ENCODE measurements at regions not wholly inside any gene's neighbourhood (a gene's known extent, or its start where the extent isn't known, plus 50 kb on each side); places are given as distances from the start of the nearest gene placed in this dataset.

DNA sequence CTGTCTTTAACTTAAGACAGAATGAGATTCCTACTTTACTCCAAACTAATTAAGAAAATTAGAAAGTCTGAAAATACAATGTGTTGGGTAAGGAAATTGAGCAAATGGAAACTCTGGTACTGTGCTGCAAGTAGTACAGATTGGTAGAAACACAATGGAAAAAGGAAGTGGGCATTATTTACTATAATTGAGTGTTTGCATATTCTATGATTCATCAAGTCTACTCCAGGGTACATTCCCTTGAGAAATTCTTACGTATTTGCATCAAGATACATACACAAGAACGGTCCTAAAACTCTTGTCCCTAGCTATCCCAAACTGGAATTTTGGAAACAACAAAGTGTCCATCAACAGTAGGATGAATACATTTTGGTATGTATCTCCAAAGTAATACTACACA is 123.5 kb upstream of the TARS1 start:
- no peaks in the 10 kb centered on the region for H3K27me3 ChIP-seq (ENCODE audit: control insufficient read depth in 2 of 2, insufficient read depth in 2 of 2, low read length in 2 of 2)
- no peak overlapping the region for H3K4me3 ChIP-seq (ENCODE audit: low read length in 2 of 2)
- H3K27ac ChIP-seq (ENCODE audit: low read depth in 2 of 2, low read length in 2 of 2): no peak overlapping the region
- no peaks in the 10 kb centered on the region for H3K9me3 ChIP-seq (ENCODE audit: control insufficient read depth in 2 of 2, low read length in 2 of 2)
- H3K36me3 ChIP-seq (ENCODE audit: control insufficient read depth in 2 of 2, insufficient read depth in 2 of 2, low read length in 2 of 2): no peaks in the 10 kb centered on the region
- peaks cover 0 to 4% of the 10 kb centered on the region in 2 donors for H3K4me1 ChIP-seq (ENCODE audit: control insufficient read depth in 2 of 2, insufficient read depth in 2 of 2, low read length in 2 of 2)
- no peak overlapping the region for H3K9ac ChIP-seq (ENCODE audit: low read depth in 1 of 2, low read length in 2 of 2)

DNA sequence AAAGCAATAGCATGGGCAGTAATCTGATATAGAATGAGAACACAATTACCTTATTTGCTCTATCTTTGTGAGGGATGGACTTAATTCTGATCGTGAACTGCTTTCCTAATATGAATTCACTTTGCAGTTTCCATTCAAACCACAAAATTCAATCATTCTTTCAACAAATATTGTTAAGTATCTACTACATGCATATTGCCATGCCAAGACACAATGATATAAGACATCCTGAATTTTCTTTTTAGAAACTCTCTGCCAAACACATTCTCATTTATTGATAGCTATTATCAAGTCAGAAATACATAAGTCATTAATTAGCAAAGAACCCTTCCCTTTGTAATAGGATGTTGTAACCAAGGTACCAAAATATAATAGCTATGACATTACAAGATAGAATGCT is 121.6 kb upstream of the TARS1 start:
- H3K27ac ChIP-seq (ENCODE audit: low read depth in 2 of 2, low read length in 2 of 2): no peak overlapping the region
- H3K4me3 ChIP-seq (ENCODE audit: low read length in 2 of 2): no peak overlapping the region
- no peaks in the 10 kb centered on the region for H3K9me3 ChIP-seq (ENCODE audit: control insufficient read depth in 2 of 2, low read length in 2 of 2)

GRCh38 chr5:33319841-33320240 is 120.9 kb upstream of the TARS1 start:
- H3K36me3 ChIP-seq (ENCODE audit: control insufficient read depth in 2 of 2, insufficient read depth in 2 of 2, low read length in 2 of 2): no peaks in the 10 kb centered on the region
- H3K4me1 ChIP-seq (ENCODE audit: control insufficient read depth in 2 of 2, insufficient read depth in 2 of 2, low read length in 2 of 2): no peaks in the 10 kb centered on the region
- H3K9me3 ChIP-seq (ENCODE audit: control insufficient read depth in 2 of 2, low read length in 2 of 2): no peaks in the 10 kb centered on the region
- H3K9ac ChIP-seq (ENCODE audit: low read depth in 1 of 2, low read length in 2 of 2): no peak overlapping the region
- no peaks in the 10 kb centered on the region for H3K27me3 ChIP-seq (ENCODE audit: control insufficient read depth in 2 of 2, insufficient read depth in 2 of 2, low read length in 2 of 2)
- H3K27ac ChIP-seq (ENCODE audit: low read depth in 2 of 2, low read length in 2 of 2): no peak overlapping the region
- H3K4me3 ChIP-seq (ENCODE audit: low read length in 2 of 2): no peak overlapping the region

More for the DNA sequence above, 121.6 kb upstream of the TARS1 start:
- no peak overlapping the region for H3K9ac ChIP-seq (ENCODE audit: low read depth in 1 of 2, low read length in 2 of 2)
- no peaks in the 10 kb centered on the region for H3K4me1 ChIP-seq (ENCODE audit: control insufficient read depth in 2 of 2, insufficient read depth in 2 of 2, low read length in 2 of 2)
- no peaks in the 10 kb centered on the region for H3K36me3 ChIP-seq (ENCODE audit: control insufficient read depth in 2 of 2, insufficient read depth in 2 of 2, low read length in 2 of 2)
- H3K27me3 ChIP-seq (ENCODE audit: control insufficient read depth in 2 of 2, insufficient read depth in 2 of 2, low read length in 2 of 2): no peaks in the 10 kb centered on the region

GRCh38 chr5:33321026-33321425 is 119.7 kb upstream of the TARS1 start:
- Histone ChIP-seq H3K4me1 (ENCODE audit: control insufficient read depth in 2 of 2, insufficient read depth in 2 of 2, low read length in 2 of 2) (no peaks in the 10 kb centered on the region), H3K36me3 (ENCODE audit: control insufficient read depth in 2 of 2, insufficient read depth in 2 of 2, low read length in 2 of 2) (no peaks in the 10 kb centered on the region), H3K4me3 (ENCODE audit: low read length in 2 of 2) (no peak overlapping the region), H3K9me3 (ENCODE audit: control insufficient read depth in 2 of 2, low read length in 2 of 2) (no peaks in the 10 kb centered on the region), H3K9ac (ENCODE audit: low read depth in 1 of 2, low read length in 2 of 2) (no peak overlapping the region), H3K27me3 (ENCODE audit: control insufficient read depth in 2 of 2, insufficient read depth in 2 of 2, low read length in 2 of 2) (no peaks in the 10 kb centered on the region), H3K27ac (ENCODE audit: low read depth in 2 of 2, low read length in 2 of 2) (no peak overlapping the region)

DNA sequence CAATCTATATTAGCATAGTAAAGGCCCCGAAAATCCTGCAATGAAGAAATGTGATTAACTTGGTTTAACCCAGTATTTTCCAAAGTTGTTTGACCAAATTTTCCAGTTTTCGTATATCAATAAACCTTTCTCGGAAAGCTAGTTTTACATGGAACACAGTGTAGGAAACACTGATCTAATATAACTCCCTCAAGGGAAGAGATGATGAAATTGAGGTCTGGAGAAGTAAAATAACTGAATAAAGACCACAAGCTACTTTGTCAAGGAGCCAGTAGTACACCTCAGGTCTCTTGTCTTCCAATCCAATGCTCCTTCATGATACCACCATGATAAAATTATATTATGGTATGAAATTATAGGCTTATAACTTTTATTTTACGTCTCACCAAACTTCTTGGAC is 118.1 kb upstream of the TARS1 start:
- H3K9ac ChIP-seq (ENCODE audit: low read depth in 1 of 2, low read length in 2 of 2): no peak overlapping the region
- no peak overlapping the region for H3K27ac ChIP-seq (ENCODE audit: low read depth in 2 of 2, low read length in 2 of 2)
- no peaks in the 10 kb centered on the region for H3K27me3 ChIP-seq (ENCODE audit: control insufficient read depth in 2 of 2, insufficient read depth in 2 of 2, low read length in 2 of 2)

DNA sequence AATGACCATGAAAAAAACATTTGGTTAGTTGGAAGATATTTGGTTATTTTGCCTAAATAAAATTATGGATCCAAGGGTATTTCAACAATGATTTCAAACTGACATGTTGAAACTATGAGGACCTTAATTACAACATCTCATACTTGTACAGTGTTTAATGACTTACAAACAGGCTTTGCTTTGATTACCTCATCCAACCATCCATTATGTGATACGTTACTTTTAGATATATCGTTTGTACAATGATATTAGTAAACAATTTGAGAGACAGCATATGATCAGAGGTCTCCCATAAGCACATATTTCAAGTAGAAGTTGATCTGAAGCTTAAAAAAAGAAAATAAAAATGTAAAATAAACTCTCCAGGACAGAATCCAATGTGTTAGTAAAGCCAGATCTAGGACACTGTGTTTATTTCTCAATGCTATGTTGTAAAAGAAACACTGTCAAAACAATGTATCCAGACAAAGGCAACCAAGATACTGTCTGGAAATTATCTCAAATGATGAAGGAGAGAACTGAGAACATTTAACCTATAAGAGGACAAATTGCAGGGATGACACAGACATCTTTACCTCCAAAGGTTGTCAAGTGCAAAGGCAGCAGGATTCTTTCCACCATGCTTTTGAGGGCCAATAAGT is 116.0 kb upstream of the TARS1 start:
- H3K36me3 ChIP-seq (ENCODE audit: control insufficient read depth in 2 of 2, insufficient read depth in 2 of 2, low read length in 2 of 2): no peaks in the 10 kb centered on the region
- H3K4me3 ChIP-seq (ENCODE audit: low read length in 2 of 2): no peak overlapping the region
- no peak overlapping the region for H3K9ac ChIP-seq (ENCODE audit: low read depth in 1 of 2, low read length in 2 of 2)
- no peaks in the 10 kb centered on the region for H3K9me3 ChIP-seq (ENCODE audit: control insufficient read depth in 2 of 2, low read length in 2 of 2)
- H3K27me3 ChIP-seq (ENCODE audit: control insufficient read depth in 2 of 2, insufficient read depth in 2 of 2, low read length in 2 of 2): no peaks in the 10 kb centered on the region
- no peaks in the 10 kb centered on the region for H3K4me1 ChIP-seq (ENCODE audit: control insufficient read depth in 2 of 2, insufficient read depth in 2 of 2, low read length in 2 of 2)
- H3K27ac ChIP-seq (ENCODE audit: low read depth in 2 of 2, low read length in 2 of 2): no peak overlapping the region

More for the DNA sequence above, 118.1 kb upstream of the TARS1 start:
- no peaks in the 10 kb centered on the region for H3K9me3 ChIP-seq (ENCODE audit: control insufficient read depth in 2 of 2, low read length in 2 of 2)
- no peaks in the 10 kb centered on the region for H3K36me3 ChIP-seq (ENCODE audit: control insufficient read depth in 2 of 2, insufficient read depth in 2 of 2, low read length in 2 of 2)
- H3K4me3 ChIP-seq (ENCODE audit: low read length in 2 of 2): no peak overlapping the region
- no peaks in the 10 kb centered on the region for H3K4me1 ChIP-seq (ENCODE audit: control insufficient read depth in 2 of 2, insufficient read depth in 2 of 2, low read length in 2 of 2)

- Histone ChIP-seq H3K36me3 (ENCODE audit: control insufficient read depth in 2 of 2, insufficient read depth in 2 of 2, low read length in 2 of 2) (no peaks in the 10 kb centered on the region), H3K9me3 (ENCODE audit: control insufficient read depth in 2 of 2, low read length in 2 of 2) (no peaks in the 10 kb centered on the region), H3K4me1 (ENCODE audit: control insufficient read depth in 2 of 2, insufficient read depth in 2 of 2, low read length in 2 of 2) (no peaks in the 10 kb centered on the region), H3K27ac (ENCODE audit: low read depth in 2 of 2, low read length in 2 of 2) (no peak overlapping the region), H3K4me3 (ENCODE audit: low read length in 2 of 2) (no peak overlapping the region), H3K27me3 (ENCODE audit: control insufficient read depth in 2 of 2, insufficient read depth in 2 of 2, low read length in 2 of 2) (no peaks in the 10 kb centered on the region), H3K9ac (ENCODE audit: low read depth in 1 of 2, low read length in 2 of 2) (no peak overlapping the region)
Observed at GRCh38 chr5:33328818-33329217, 111.9 kb upstream of the TARS1 start.

- Histone ChIP-seq H3K9ac (ENCODE audit: low read depth in 1 of 2, low read length in 2 of 2) (no peak overlapping the region), H3K9me3 (ENCODE audit: control insufficient read depth in 2 of 2, low read length in 2 of 2) (no peaks in the 10 kb centered on the region), H3K4me1 (ENCODE audit: control insufficient read depth in 2 of 2, insufficient read depth in 2 of 2, low read length in 2 of 2) (no peaks in the 10 kb centered on the region), H3K4me3 (ENCODE audit: low read length in 2 of 2) (no peak overlapping the region), H3K27ac (ENCODE audit: low read depth in 2 of 2, low read length in 2 of 2) (no peak overlapping the region), H3K36me3 (ENCODE audit: control insufficient read depth in 2 of 2, insufficient read depth in 2 of 2, low read length in 2 of 2) (no peaks in the 10 kb centered on the region), H3K27me3 (ENCODE audit: control insufficient read depth in 2 of 2, insufficient read depth in 2 of 2, low read length in 2 of 2) (no peaks in the 10 kb centered on the region)
Observed at GRCh38 chr5:33329891-33330290, 110.9 kb upstream of the TARS1 start.

DNA sequence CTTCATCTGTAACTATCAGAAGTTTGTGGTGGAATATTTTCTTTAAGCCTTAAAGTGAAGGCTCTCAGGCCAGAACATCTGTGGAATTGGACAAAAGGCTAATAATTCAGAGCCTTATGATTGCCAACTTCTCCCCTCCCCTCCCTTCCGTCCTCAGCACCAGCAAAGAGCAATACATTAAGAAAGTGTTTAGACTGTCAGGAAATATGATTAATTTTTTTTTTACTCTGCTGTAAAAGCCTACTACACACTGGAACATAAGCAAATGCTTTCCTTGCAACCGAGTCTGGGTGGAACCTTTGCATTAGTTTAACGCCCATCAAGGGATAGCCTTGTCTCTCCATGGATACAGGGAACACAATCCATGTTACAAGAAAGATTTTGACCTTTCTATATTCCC is 110.3 kb upstream of the TARS1 start:
- H3K4me3 ChIP-seq (ENCODE audit: low read length in 2 of 2): no peak overlapping the region
- H3K27ac ChIP-seq (ENCODE audit: low read depth in 2 of 2, low read length in 2 of 2): no peak overlapping the region
- no peak overlapping the region for H3K9ac ChIP-seq (ENCODE audit: low read depth in 1 of 2, low read length in 2 of 2)
- H3K9me3 ChIP-seq (ENCODE audit: control insufficient read depth in 2 of 2, low read length in 2 of 2): no peaks in the 10 kb centered on the region
- H3K27me3 ChIP-seq (ENCODE audit: control insufficient read depth in 2 of 2, insufficient read depth in 2 of 2, low read length in 2 of 2): no peaks in the 10 kb centered on the region
- H3K36me3 ChIP-seq (ENCODE audit: control insufficient read depth in 2 of 2, insufficient read depth in 2 of 2, low read length in 2 of 2): no peaks in the 10 kb centered on the region
- H3K4me1 ChIP-seq (ENCODE audit: control insufficient read depth in 2 of 2, insufficient read depth in 2 of 2, low read length in 2 of 2): no peaks in the 10 kb centered on the region

- no peaks in the 10 kb centered on the region for H3K4me1 ChIP-seq (ENCODE audit: control insufficient read depth in 2 of 2, insufficient read depth in 2 of 2, low read length in 2 of 2)
- no peak overlapping the region for H3K27ac ChIP-seq (ENCODE audit: low read depth in 2 of 2, low read length in 2 of 2)
- no peaks in the 10 kb centered on the region for H3K9me3 ChIP-seq (ENCODE audit: control insufficient read depth in 2 of 2, low read length in 2 of 2)
- no peak overlapping the region for H3K9ac ChIP-seq (ENCODE audit: low read depth in 1 of 2, low read length in 2 of 2)
- no peaks in the 10 kb centered on the region for H3K27me3 ChIP-seq (ENCODE audit: control insufficient read depth in 2 of 2, insufficient read depth in 2 of 2, low read length in 2 of 2)
- H3K4me3 ChIP-seq (ENCODE audit: low read length in 2 of 2): no peak overlapping the region
- H3K36me3 ChIP-seq (ENCODE audit: control insufficient read depth in 2 of 2, insufficient read depth in 2 of 2, low read length in 2 of 2): no peaks in the 10 kb centered on the region
Observed at GRCh38 chr5:33330992-33331391, 109.8 kb upstream of the TARS1 start.

DNA sequence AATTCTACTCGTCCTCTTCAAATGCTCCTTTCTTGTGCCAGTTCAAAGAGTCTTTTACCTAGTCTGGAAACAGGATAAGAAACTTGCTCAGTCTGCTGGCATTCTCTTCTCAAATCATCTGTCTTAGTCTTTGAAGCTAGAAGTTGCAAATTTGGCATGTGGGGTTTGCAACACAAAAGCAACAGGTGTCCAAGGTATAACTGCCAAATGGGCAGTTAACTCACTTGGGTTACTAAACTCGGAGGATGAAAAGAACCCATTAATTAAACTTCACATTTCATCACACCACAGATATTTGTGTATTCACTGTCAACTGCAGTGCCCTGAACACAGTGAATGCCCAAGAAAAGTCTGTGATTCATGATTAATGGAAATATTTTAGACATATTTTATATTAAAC is 108.0 kb upstream of the TARS1 start:
- Histone ChIP-seq H3K4me1 (ENCODE audit: control insufficient read depth in 2 of 2, insufficient read depth in 2 of 2, low read length in 2 of 2) (peaks cover 0 to 6% of the 10 kb centered on the region in 2 donors), H3K36me3 (ENCODE audit: control insufficient read depth in 2 of 2, insufficient read depth in 2 of 2, low read length in 2 of 2) (no peaks in the 10 kb centered on the region), H3K27me3 (ENCODE audit: control insufficient read depth in 2 of 2, insufficient read depth in 2 of 2, low read length in 2 of 2) (no peaks in the 10 kb centered on the region), H3K4me3 (ENCODE audit: low read length in 2 of 2) (no peak overlapping the region), H3K27ac (ENCODE audit: low read depth in 2 of 2, low read length in 2 of 2) (no peak overlapping the region), H3K9me3 (ENCODE audit: control insufficient read depth in 2 of 2, low read length in 2 of 2) (no peaks in the 10 kb centered on the region), H3K9ac (ENCODE audit: low read depth in 1 of 2, low read length in 2 of 2) (no peak overlapping the region)

All from mucosa of rectum (tissue), 2 donors.